Stimulated activated CD4-positive, alpha-beta T cell treated with anti-CD3 and anti-CD28 coated beads, Interleukin-15, amount 100 ng/mL, for 1 hour (primary cell): ENCODE measurements at regions not wholly inside any gene's neighbourhood (a gene's known extent, or its start where the extent isn't known, plus 50 kb on each side); places are given as distances from the start of the nearest gene placed in this dataset.

ENCODE experiments used
- DNase-seq, 2 donors: peaks; one replicate each; pipeline ENCODE4 v3.0.0-alpha.2; 2020; ENCODE audit warnings: low read depth in 1 of 2, low spot score in 1 of 2

DNA sequence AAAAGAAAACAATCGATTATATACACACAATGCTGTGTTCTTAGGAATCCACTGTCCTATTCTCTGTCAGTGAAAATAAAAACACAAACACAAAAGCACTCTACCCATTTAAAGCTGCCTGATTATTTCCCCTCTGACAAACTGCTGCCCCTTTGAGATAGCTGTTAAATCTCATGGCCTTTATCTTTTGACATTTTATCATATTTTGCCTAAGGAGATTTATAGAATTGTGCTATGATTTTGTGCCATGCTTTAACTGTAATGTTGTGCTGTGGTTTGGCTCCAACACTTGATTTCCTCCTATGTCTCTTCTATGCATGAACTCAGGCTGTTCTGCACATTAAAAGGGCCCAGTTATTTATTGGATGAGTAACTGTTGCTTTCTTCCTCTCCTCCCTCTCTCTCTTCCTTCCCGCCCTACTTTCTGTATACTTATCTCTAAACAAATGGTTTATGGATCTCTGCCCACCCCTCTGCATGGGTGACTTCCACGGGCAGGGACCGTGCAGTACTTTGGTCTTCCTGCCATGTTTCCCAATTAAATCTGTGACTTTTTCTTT, 1096.6 kb downstream of the TSN start:
- DNase-seq, result no peak

DNA sequence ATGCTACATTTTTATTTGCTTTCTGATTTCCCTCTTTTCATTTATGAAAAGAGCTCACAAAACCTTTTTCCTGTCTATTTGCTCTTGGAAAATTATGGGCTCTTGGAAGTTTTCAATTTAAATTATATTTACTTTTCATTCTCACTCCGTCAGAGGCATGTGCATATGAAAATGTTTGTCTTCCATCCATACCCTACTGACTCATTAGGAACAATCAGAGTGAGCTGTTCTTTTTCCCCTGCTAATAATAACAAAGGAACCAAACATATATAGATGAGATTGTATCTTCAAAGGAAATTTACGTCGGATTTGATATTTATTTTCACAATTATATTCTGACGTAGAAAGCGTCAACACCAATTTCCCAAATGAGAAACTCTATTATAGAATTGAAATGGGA, 1101.2 kb downstream of the TSN start:
- no peak for DNase-seq

- DNase-seq, result no peak
Observed at GRCh38 chr2:122858075-122858702, 1102.7 kb downstream of the TSN start.

- DNase-seq, result no peak
Observed at GRCh38 chr2:122858813-122859212, 1103.4 kb downstream of the TSN start.

GRCh38 chr2:122859260-122859659, 1103.8 kb downstream of the TSN start:
- no peak for DNase-seq

DNA sequence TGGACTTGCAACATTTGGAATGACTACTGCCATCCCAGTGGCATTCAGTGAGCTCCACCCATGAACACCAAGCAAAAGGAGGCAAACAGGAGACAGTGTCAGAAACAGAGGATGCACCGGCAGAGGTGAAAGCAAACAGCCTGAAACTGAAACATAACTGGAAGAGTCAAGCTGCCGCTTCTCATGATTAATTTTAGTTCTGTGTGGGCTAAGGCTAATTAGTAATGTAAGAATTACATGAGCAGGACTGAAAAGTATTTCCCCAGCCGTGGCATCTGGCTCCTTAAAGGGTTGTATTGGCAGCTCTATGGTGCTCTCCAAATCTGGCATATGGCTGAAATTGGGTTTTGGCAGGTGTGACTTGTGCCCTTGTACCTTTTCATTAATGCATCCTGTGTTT, 1108.1 kb downstream of the TSN start:
- DNase-seq, result no peak

- DNase-seq, result no peak
Observed at GRCh38 chr2:122864728-122865127, 1109.3 kb downstream of the TSN start.

DNA sequence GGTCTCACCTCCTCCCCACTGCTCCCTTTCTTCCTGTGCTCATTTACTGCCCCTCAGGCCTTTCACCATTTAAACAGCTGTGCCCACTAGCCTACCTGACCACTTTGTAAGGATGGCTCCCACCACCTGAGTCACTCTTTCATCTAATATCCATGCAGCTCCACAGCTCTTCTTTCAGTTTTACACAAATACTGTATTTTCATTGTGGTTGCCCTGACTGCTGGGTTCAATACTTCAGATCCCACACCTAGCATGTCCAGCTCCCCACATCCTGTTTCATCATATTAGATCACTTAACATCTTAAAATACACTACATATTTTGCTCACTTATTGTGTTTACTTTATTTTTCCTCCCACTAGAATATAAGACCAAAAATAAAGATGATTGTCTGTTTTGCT, 1110.6 kb downstream of the TSN start:
- DNase-seq, result no peak

DNA sequence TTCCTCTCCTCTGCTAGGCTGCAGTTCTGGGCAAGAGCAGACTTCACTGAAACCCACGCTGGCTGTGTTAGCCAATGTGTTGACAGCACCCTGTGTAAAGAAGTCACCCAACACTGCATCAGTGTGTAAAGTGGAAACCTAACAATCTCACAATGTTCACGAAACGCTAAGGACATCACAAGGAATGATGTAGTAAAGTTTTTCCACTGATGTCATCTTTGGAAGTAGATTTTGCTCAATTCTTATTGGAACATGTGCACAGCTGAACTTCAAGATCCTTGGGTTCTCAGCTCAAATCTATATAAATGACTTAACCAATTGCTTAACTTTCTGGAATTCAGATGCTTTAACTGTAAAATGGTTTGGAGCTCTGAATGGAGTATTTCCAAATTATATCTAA, 1112.5 kb downstream of the TSN start:
- DNase-seq, result no peak

- no peak for DNase-seq
Observed at GRCh38 chr2:122868646-122869275, 1113.3 kb downstream of the TSN start.

DNA sequence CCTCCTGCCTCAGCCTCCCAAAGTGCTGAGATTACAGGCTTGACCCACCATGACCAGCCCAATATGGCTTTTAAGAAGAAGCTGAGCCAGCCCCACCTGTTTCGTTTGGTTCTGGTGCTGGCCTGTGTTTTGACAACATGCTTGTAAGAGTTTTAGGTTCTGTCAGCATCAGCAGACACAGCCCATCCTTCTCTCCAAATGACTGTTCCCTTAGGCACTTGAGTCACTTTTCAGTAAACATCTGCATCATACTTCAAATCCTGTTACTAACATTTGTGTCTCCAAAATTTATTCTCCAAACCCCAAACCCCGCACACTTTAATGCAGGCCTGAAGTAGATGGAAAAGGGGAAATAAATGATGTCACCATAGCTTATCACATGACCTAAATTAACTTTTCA, 1118.5 kb downstream of the TSN start:
- DNase-seq, result no peak

DNA sequence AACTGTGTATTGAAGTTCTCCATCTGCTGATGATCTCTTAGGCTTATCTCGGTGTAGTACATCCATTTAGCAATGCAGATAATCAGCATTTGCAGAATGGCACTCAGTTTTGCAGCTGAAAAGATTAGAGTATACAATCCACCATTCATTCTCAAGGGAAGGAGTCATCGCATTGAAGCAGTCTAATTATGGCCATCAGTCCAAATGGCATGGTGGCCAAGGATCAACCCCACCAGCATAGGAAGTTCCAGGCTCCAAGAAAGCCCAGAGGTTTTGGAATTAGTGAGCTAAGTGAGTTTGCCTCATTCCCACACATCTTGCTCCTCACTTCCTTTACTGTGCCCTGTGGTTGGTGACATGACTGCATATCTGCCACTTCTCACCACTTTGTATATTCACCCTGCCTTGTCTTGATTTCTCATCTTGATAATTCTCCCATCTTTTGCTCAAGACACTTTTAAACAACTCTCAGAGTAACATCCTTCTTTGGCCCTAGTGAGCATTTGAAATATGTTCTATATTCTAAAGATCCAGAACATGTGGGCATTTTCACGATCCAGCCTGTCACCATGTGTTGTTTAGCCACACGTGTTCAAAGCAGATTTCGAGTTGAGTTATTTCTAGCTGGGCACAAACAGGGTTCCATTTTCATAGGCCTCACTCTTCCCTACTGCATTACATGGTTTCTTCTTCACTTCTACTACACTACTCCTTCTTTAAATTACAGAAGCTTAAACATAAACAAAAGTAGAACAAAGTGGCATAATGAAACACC, 1119.8 kb downstream of the TSN start:
- DNase-seq, result no peak

DNA sequence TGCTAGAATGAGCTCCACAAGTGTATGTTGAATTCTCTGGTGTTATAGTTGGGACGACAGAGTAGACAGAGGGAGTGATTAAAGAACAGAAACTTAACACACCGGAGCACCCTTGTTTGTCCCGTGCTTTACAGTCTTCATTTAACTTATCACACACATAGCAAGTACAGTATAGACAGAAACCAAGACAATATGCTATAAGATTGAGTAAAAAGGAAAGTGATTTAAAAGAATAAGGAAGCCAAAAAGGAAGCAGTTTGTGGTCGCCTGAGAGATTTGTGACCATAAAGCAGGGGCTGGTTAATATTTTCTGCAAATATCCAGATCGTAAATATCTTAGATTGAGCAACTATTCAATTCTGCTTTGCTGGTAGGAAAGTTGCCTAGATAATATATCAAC, 1128.4 kb downstream of the TSN start:
- no peak for DNase-seq

- DNase-seq, result no peak
Observed at GRCh38 chr2:122884889-122885288, 1129.4 kb downstream of the TSN start.

DNA sequence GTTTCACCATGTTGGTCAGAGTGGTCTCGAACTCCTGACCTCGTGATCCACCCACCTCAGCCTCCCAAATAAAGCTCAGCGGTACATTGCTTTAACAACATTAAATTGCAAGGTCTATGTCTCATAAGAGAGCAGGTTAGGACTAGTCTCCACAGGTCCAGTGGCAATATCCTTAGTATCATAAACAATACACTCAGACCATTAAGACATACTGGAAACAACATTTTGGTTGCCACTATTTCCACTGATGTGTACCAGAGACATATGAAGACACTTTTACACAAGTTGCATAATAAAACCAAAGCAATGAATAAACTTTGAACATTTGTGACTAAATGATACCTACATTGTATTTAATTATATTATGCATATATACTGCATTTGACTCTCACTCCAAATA, 1130.0 kb downstream of the TSN start:
- DNase-seq, result no peak

DNA sequence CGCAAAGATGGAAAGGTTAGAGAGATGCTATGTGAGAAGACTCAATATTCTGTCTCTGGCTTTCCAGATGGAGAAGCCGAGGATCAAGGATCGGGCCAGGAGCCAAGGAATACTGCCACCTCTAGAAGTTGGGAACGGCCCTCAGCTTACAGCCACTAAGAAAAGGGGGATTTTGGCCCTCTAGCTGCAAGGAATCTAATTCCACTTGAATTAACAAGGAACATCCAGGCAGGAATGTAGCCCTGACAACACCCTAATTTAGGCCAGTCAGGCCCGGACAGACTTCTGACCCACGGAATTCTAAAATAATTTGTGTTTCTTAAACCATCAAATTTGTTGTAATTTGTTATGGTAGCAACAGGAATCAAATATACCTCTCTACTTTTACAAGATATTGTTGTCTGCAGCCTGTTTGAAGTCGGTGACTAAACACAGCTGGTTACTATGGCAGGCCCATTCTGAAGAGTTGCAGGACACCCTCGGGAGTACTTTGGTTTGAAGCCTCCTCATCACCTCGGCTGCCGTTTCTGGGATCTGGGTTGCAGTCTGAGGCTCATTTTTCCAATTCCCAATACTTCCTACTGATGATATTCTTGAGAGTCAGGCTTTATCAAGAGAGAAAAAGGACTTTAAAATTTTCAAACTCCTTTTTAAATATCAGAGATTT, 1131.2 kb downstream of the TSN start:
- no peak for DNase-seq

- DNase-seq, result no peak
Observed at GRCh38 chr2:122899614-122900013, 1125.5 kb upstream of the CNTNAP5 start.

- DNase-seq, result no peak
Observed at GRCh38 chr2:122905431-122905830, 1119.7 kb upstream of the CNTNAP5 start.

GRCh38 chr2:122908159-122908558, 1116.9 kb upstream of the CNTNAP5 start:
- no peak for DNase-seq

- no peak for DNase-seq
Observed at GRCh38 chr2:122927197-122927596, 1097.9 kb upstream of the CNTNAP5 start.

GRCh38 chr2:122927710-122928557, 1097.2 kb upstream of the CNTNAP5 start:
- DNase-seq, result no peak
